Ovary (tissue), 3 donors: ENCODE measurements at regions not wholly inside any gene's neighbourhood (a gene's known extent, or its start where the extent isn't known, plus 50 kb on each side); places are given as distances from the start of the nearest gene placed in this dataset.

Source experiments
- CTCF ChIP-seq, 3 donors: fragments of 450-650 bp in 2 of 3; fragments of 200-600 bp in 1 of 3; IDR thresholded peaks; one replicate each; pipeline versions ENCODE4 v1.5.1 to v1.8.0; 2016 to 2022; ENCODE audit warnings: antibody characterized with exemption in 3 of 3, mild to moderate bottlenecking in 1 of 3
- POLR2A ChIP-seq: fragments of 450-650 bp; IDR thresholded peaks from one replicate; pipeline ENCODE4 v1.6.1; 2017; ENCODE audit warnings: antibody characterized with exemption, mild to moderate bottlenecking, moderate library complexity
- donor health status: DM: no; HTN: no; CAD: no.

DNA sequence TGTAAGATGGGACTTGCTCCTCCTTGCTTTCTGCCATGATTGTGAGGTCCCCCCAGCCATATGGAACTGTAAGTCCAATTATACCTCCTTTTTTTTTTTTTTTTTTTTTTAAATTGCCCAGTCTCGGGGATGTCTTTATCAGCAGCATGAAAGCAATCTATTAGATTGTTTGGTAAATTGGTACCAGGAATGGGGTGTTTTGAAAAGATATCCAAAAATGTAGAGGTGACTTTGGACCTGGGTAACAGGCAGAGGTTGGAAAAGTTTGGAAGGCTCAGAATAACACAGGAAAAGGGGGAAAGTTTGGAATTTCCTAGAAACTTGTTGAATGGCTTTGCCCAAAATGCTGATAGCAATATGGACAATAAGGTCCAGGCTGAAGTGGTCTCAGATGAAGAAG, 545.8 kb upstream of the ALCAM start:
- no peak for TF ChIP-seq POLR2A
- TF ChIP-seq CTCF (IDR thresholded peaks at IDR 0.05): no peak
